Activated CD8-positive, alpha-beta memory T cell treated with anti-CD3 and anti-CD28 coated beads for 24 hours (primary cell): ENCODE measurements at regions not wholly inside any gene's neighbourhood (a gene's known extent, or its start where the extent isn't known, plus 50 kb on each side); places are given as distances from the start of the nearest gene placed in this dataset.

ENCODE experiments used
- DNase-seq: peaks from one replicate; pipeline ENCODE4 v3.0.0-alpha.2; 2020

DNA sequence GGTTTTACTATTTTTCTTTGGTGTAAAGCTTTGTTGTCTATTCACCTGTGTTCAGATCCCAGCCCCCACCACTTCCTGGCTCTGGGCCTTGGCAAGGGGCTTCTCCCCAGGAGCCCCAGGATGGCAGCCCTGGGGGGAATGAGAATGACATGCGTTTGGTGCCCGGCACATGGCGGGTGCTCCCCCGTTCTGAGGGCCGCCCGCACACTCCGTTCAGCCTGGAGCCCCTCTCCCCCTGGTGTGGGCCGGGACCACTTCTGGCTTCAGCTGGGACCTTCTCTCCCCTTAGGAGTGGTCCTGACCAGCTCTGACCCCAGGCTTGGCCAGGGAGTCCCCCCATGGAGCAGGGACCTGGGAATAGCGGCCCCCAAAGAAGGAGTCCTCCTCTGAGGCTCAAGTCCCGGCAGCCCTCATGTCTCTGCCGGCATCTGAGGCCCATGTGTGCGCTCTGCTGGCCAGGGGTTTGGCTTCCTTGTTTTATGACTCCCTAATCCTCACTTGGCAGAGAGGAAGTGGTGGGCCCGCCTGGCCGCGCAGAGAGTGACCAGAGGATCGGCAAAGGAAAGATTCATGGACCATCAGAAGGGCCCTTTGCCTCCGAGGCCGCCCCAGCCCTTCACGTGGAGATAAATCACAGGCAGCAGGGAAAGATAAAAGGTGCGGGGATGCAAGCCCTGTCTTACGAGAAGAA lies 57.0 kb upstream of the LMX1B start:
- no peak for DNase-seq

DNA sequence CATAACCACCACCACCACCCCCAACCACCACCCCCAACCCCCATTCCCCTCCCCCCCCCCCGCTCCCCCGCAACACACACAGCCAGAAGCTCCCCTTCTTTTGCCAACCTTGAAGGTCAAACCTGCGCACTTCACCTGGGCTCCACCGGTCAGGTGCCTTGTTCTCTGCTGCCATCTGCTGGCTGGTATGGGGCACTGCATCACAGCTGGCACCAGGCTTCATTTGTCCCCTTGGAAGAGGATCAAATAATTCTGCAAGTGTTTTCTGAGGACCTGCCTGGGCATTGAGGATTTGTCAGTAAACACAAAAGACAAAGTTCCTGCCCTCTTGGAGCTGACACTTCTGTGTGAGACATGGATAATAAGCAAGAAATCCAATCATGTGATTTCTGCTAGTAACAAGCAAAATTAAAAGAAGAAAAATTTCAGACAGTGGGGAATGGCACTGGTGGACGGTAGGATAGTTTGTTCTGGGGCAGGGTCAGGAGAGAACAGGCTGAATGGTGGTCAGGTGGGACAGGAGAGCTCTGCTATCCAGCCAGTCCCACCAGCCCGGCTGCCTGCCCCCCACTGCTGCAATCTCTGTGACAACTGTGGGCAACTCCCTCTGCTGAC lies 55.6 kb upstream of the LMX1B start:
- peak; percentile 89 for DNase-seq

DNA sequence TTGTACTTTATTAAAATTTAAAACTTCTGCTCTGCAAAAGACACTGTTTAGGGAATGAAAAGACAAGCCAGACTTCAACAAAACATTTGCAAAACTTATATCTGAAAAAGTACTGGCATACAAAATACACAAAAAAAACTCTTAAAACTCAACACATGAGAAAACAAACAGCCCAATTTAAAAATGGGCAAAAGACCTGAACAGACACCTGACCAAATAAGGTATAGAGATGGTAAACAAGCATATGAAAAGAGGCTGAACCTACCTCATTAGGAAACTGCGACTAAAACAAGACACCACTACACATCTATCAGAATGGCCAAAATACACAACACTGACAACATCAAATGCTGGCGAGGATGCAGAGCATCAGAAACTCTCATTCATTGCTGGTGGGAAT lies 54.4 kb upstream of the LMX1B start:
- no peak for DNase-seq

DNA sequence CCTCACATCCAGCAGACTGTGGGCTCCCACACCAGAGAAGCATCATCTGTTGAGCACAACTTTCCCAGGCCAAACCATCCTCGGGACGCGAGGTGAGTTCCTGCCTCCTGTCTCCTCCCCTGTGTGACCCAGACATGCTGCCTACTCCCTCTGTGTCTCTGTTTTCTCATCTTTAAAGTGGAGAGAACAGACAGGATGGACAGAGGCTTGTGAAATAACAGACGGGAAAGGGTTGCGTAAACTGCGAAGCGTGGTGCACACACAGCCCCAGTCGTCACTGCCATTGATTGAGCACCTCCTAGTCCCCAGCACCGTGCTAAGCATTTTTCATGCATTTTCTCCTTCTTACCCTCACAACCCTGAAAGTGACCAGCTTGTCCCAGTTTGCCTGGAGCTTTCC lies 52.1 kb upstream of the LMX1B start:
- DNase-seq, result no peak

DNA sequence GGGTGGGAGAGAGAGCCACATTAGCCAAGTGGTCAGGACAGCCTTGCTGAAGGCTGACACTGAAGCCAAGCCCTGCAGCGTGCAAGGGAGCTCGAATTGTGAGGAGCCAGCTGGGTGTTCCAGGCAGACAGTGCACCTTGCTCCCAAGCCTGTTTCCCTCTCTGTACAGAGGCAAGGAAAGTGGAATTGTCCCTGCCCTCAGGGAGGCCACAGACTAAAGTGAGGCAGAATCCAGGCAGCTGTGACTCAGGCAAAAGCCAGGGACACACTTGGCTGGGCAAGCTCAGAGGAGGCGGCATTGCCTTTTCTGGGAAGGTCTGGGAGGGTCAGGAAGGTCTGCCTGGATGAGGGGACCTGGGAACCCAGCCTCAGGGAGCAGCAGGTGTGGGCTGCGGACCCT lies 50.2 kb upstream of the LMX1B start:
- no peak for DNase-seq
